KMS-11 (cell line): ENCODE measurements at regions not wholly inside any gene's neighbourhood (a gene's known extent, or its start where the extent isn't known, plus 50 kb on each side); places are given as distances from the start of the nearest gene placed in this dataset.

Source experiments
- H2AFZ ChIP-seq: fragments of 200-600 bp; sonication (generic); 2 replicates; pipeline ENCODE4 v1.6.1; 2016; ENCODE audit warnings: antibody characterized with exemption, mixed run types, low read depth
- H3K27ac ChIP-seq: fragments of 200-600 bp; sonication (generic); 2 replicates; pipeline ENCODE4 v1.6.1; 2016; ENCODE audit warnings: mild to moderate bottlenecking, mixed run types
- H3K27me3 ChIP-seq: fragments of 200-600 bp; sonication (generic); 2 replicates; pipeline ENCODE4 v1.6.1; 2017; ENCODE audit warnings: mild to moderate bottlenecking, low read depth, mixed run types, moderate library complexity; ENCODE audit not compliant: insufficient read depth
- H3K36me3 ChIP-seq: fragments of 200-600 bp; sonication (generic); 2 replicates; pipeline ENCODE4 v1.6.1; 2017; ENCODE audit warnings: mild to moderate bottlenecking, mixed run types; ENCODE audit not compliant: insufficient read depth
- H3K4me1 ChIP-seq: fragments of 200-600 bp; sonication (generic); 2 replicates; pipeline ENCODE4 v1.6.1; 2016; ENCODE audit warnings: mild to moderate bottlenecking, low read depth, mixed run types; ENCODE audit not compliant: poor library complexity, severe bottlenecking
- H3K4me2 ChIP-seq: fragments of 200-600 bp; sonication (generic); 2 replicates; pipeline ENCODE4 v1.7.0; 2016; ENCODE audit warnings: mild to moderate bottlenecking, mixed run types
- H3K4me3 ChIP-seq: fragments of 200-600 bp; sonication (generic); IDR thresholded peaks from 2 replicates; pipeline ENCODE4 v1.6.1; 2017; ENCODE audit warnings: low read depth, low read length, mixed read lengths; ENCODE audit not compliant: insufficient read depth
- H3K79me2 ChIP-seq: fragments of 200-600 bp; sonication (generic); 2 replicates; pipeline ENCODE4 v1.6.1; 2016; ENCODE audit warnings: low read depth, mixed run types; ENCODE audit not compliant: insufficient read depth
- H3K9ac ChIP-seq: fragments of 200-600 bp; sonication (generic); 2 replicates; pipeline ENCODE4 v1.6.1; 2016; ENCODE audit warnings: mild to moderate bottlenecking, mixed run types
- H4K20me1 ChIP-seq: fragments of 200-600 bp; sonication (generic); 2 replicates; pipeline ENCODE4 v1.6.1; 2016; ENCODE audit warnings: mild to moderate bottlenecking, mixed run types; ENCODE audit not compliant: insufficient read depth
- CTCF ChIP-seq: fragments of 200-600 bp; sonication (generic); conservative IDR thresholded peaks from 2 replicates; pipeline ENCODE4 v1.6.1; 2017; ENCODE audit warnings: low read depth, mild to moderate bottlenecking, antibody characterized with exemption, low read length, moderate library complexity, mixed read lengths

DNA sequence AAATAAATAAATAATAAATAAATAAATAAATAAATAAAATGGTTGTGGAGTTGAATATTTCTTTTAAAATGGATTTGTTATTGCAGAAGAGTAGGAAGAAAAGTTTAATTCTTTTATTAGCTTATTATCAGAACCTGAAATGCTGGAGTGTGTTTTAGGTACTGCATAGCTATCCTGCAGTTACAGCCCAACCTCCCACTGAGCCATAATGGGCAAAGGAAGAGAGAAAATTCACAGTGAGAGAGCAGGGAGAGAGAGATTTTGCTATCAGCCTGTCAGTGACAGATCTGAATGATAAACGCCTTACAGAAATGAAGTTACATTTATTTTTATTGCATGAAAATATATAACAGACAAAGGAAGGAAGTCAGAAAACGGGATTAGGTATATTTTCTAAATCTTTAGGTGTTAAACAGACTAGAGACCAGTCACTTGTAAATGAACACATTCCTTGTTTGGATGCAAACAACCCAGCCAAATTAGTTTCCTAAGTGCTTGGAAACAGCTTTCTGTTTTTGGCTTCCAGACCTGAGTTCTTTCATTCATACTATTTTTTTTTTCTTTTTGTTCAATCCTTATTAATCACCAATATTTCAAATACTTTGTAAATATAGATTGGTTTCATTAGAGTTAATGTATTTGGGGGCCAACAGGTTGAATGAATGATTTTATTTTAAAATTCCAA, 425.3 kb downstream of the USP25 start:
- no peak overlapping the region for H3K4me2 ChIP-seq
- H3K4me3 ChIP-seq = no peak overlapping the region
- H3K27me3 ChIP-seq = no peaks in the 10 kb centered on the region
- no peaks in the 10 kb centered on the region for H4K20me1 ChIP-seq
- no peaks in the 10 kb centered on the region for H3K4me1 ChIP-seq
- TF ChIP-seq CTCF = no peak
- H2AFZ ChIP-seq = no peak overlapping the region
- no peak overlapping the region for H3K9ac ChIP-seq
- no peaks in the 10 kb centered on the region for H3K79me2 ChIP-seq
- no peak overlapping the region for H3K27ac ChIP-seq
- H3K36me3 ChIP-seq = no peaks in the 10 kb centered on the region

DNA sequence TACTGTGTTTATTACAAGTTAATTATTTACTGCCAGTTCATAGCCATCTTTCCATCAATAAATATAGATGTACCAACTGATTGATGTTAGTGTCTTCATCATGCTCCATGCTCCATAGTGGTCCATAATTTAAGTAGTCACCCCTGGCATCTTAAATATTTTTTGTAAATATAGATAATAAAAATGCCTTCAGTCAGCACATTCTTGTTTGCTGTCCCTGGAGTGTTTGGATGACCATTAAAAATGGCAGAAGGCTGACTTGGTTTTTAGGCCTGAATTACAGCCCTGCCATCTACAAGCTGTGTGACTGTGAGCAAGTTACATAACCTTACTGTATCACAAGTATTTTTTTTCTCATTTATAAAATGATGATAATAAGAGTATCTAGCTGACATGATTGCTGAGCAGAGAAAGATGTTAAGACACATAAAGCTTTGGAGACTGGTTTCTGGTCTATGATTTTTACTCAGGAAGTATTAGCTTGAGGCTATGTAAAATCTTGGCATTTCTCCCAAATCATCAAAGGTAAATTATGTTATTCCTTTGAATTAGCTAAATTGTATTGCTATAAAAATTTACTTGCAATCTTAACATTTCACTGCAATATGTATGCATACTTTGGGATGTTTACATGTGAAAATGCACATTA, 427.2 kb downstream of the USP25 start:
- Histone ChIP-seq H3K4me1 (no peaks in the 10 kb centered on the region), H3K79me2 (no peaks in the 10 kb centered on the region), H4K20me1 (no peaks in the 10 kb centered on the region), H3K9ac (no peak overlapping the region), H3K4me3 (no peak overlapping the region), H3K4me2 (no peak overlapping the region), H3K27me3 (no peaks in the 10 kb centered on the region), H3K27ac (no peak overlapping the region), H3K36me3 (no peaks in the 10 kb centered on the region), H2AFZ (no peak overlapping the region)
- no peak for TF ChIP-seq CTCF

GRCh38 chr21:16159213-16159970, 429.6 kb downstream of the USP25 start:
- no peak for TF ChIP-seq CTCF
- Histone ChIP-seq H3K36me3 (no peaks in the 10 kb centered on the region), H3K79me2 (no peaks in the 10 kb centered on the region), H3K4me2 (no peak overlapping the region), H3K27ac (no peak overlapping the region), H4K20me1 (no peaks in the 10 kb centered on the region), H3K4me1 (no peaks in the 10 kb centered on the region), H3K4me3 (no peak overlapping the region), H2AFZ (no peak overlapping the region), H3K27me3 (no peaks in the 10 kb centered on the region), H3K9ac (no peak overlapping the region)

GRCh38 chr21:16159971-16160350, 430.2 kb downstream of the USP25 start:
- Histone ChIP-seq H3K27me3 (no peaks in the 10 kb centered on the region), H3K27ac (no peak overlapping the region), H2AFZ (no peak overlapping the region), H3K79me2 (no peaks in the 10 kb centered on the region), H4K20me1 (no peaks in the 10 kb centered on the region), H3K4me2 (no peak overlapping the region), H3K36me3 (no peaks in the 10 kb centered on the region), H3K4me3 (no peak overlapping the region), H3K4me1 (no peaks in the 10 kb centered on the region), H3K9ac (no peak overlapping the region)
- no peak for TF ChIP-seq CTCF
